Tibial nerve (tissue), 4 donors: ENCODE measurements at regions not wholly inside any gene's neighbourhood (a gene's known extent, or its start where the extent isn't known, plus 50 kb on each side); places are given as distances from the start of the nearest gene placed in this dataset.

ENCODE experiments used
- DNase-seq, 2 donors: peaks; one replicate each; pipeline ENCODE4 v3.0.0-alpha.2; 2019; ENCODE audit warnings: low spot score in 2 of 2
- H3K27ac ChIP-seq, 4 donors: fragments of 200-600 bp; sonication (generic) in 3 of 4; one replicate each; pipeline ENCODE4 v1.5.1; 2017 to 2019; ENCODE audit warnings: mild to moderate bottlenecking in 1 of 4
- H3K27me3 ChIP-seq, 2 donors: fragments of 200-600 bp; sonication (generic) in 1 of 2; one replicate each; pipeline versions ENCODE4 v1.5.1 to v1.6.0; 2017 to 2019
- H3K36me3 ChIP-seq, 3 donors: fragments of 200-600 bp; sonication (generic); one replicate each; pipeline ENCODE4 v1.5.1; 2018 to 2019
- H3K4me1 ChIP-seq, 4 donors: fragments of 200-600 bp; sonication (generic) in 3 of 4; one replicate each; pipeline ENCODE4 v1.5.1; 2017 to 2019
- H3K4me3 ChIP-seq, 4 donors: fragments of 200-600 bp; sonication (generic) in 3 of 4; one replicate each; pipeline ENCODE4 v1.5.1; 2017 to 2019; ENCODE audit warnings: mild to moderate bottlenecking in 1 of 4, moderate library complexity in 1 of 4
- H3K9me3 ChIP-seq, 4 donors: fragments of 200-600 bp; sonication (generic) in 3 of 4; one replicate each; pipeline ENCODE4 v1.5.1; 2017 to 2019
- CTCF ChIP-seq, 5 experiments: fragments of 200-600 bp in 3 of 5; fragments of 450-650 bp in 2 of 5; sonication (generic) in 3 of 5; IDR thresholded peaks; one replicate each; pipeline ENCODE4 v1.5.1; 2016 to 2019; ENCODE audit warnings: antibody characterized with exemption in 5 of 5, mild to moderate bottlenecking in 3 of 5, moderate library complexity in 2 of 5
- EP300 ChIP-seq, 2 donors: sonication (generic); formaldehyde crosslinking; IDR thresholded peaks; one replicate each; pipeline ENCODE4 v1.6.1; 2017; ENCODE audit warnings: antibody characterized with exemption in 2 of 2, mild to moderate bottlenecking in 1 of 2
- POLR2A ChIP-seq, 2 donors: fragments of 450-650 bp; IDR thresholded peaks; one replicate each; pipeline ENCODE4 v1.6.1; 2017; ENCODE audit warnings: antibody characterized with exemption in 2 of 2, mild to moderate bottlenecking in 2 of 2, moderate library complexity in 2 of 2
- WGBS, 2 donors: methylation state at CpG; one replicate each; pipeline ENCODE4 v1.1.5; 2018; 5-methylcytosine and 5-hydroxymethylcytosine counted together

- no peak overlapping the region for H3K27ac ChIP-seq
- 77 to 82% methylated on average over 9 of the region's 9 CpGs for WGBS, 2 donors
- H3K4me3 ChIP-seq: no peak overlapping the region
These were observed 184.3 kb downstream of the TBXT start for GRCh38 chr6:165983112-165984072.

GRCh38 chr6:165978476-165978875 lies 189.2 kb downstream of the TBXT start:
- 78 to 79% methylated on average over 3 of the region's 3 CpGs for WGBS, 2 donors

More at GRCh38 chr6:165983112-165984072, 184.3 kb downstream of the TBXT start:
- H3K4me1 ChIP-seq: peaks cover 0 to 22% (median 0%) of the 10 kb centered on the region in 4 donors
- TF ChIP-seq EP300 (IDR thresholded peaks at IDR 0.05) (no peak), CTCF (IDR thresholded peaks at IDR 0.05) (no peak), POLR2A (IDR thresholded peaks at IDR 0.05) (no peak)
- no peaks in the 10 kb centered on the region for H3K9me3 ChIP-seq
- no peaks in the 10 kb centered on the region for H3K36me3 ChIP-seq
- peaks cover 0 to 35% of the 10 kb centered on the region in 2 donors for H3K27me3 ChIP-seq
- DNase-seq: no peak

GRCh38 chr6:165976684-165977083 lies 191.0 kb downstream of the TBXT start:
- TF ChIP-seq POLR2A (IDR thresholded peaks at IDR 0.05): no peak
- TF ChIP-seq CTCF (IDR thresholded peaks at IDR 0.05): no peak
- TF ChIP-seq EP300 (IDR thresholded peaks at IDR 0.05): no peak
- WGBS, 2 donors: 89 to 90% methylated on average over 7 of the region's 7 CpGs
- Histone ChIP-seq H3K27ac (no peak overlapping the region), H3K9me3 (no peaks in the 10 kb centered on the region), H3K27me3 (no peaks in the 10 kb centered on the region), H3K4me3 (no peak overlapping the region), H3K4me1 (no peaks in the 10 kb centered on the region), H3K36me3 (no peaks in the 10 kb centered on the region)
- no peak for DNase-seq

More at GRCh38 chr6:165978476-165978875, 189.2 kb downstream of the TBXT start:
- Histone ChIP-seq H3K36me3 (no peaks in the 10 kb centered on the region), H3K4me1 (no peaks in the 10 kb centered on the region), H3K9me3 (no peaks in the 10 kb centered on the region), H3K27ac (no peak overlapping the region), H3K4me3 (no peak overlapping the region), H3K27me3 (no peaks in the 10 kb centered on the region)
- TF ChIP-seq CTCF (IDR thresholded peaks at IDR 0.05) (no peak), EP300 (IDR thresholded peaks at IDR 0.05) (no peak), POLR2A (IDR thresholded peaks at IDR 0.05) (no peak)
- DNase-seq: no peak

GRCh38 chr6:165974817-165975216 lies 192.8 kb downstream of the TBXT start:
- Histone ChIP-seq H3K27me3 (no peaks in the 10 kb centered on the region), H3K36me3 (no peaks in the 10 kb centered on the region), H3K27ac (no peak overlapping the region), H3K9me3 (no peaks in the 10 kb centered on the region), H3K4me1 (no peaks in the 10 kb centered on the region), H3K4me3 (no peak overlapping the region)
- no peak for DNase-seq
- WGBS, 2 donors: 78 to 86% methylated on average over 7 of the region's 7 CpGs
- TF ChIP-seq CTCF (IDR thresholded peaks at IDR 0.05) (no peak), POLR2A (IDR thresholded peaks at IDR 0.05) (no peak), EP300 (IDR thresholded peaks at IDR 0.05) (no peak)

GRCh38 chr6:165973473-165973872 lies 194.2 kb downstream of the TBXT start:
- no peak for TF ChIP-seq CTCF (IDR thresholded peaks at IDR 0.05)
- no peak for TF ChIP-seq POLR2A (IDR thresholded peaks at IDR 0.05)
- no peak for TF ChIP-seq EP300 (IDR thresholded peaks at IDR 0.05)
- Histone ChIP-seq H3K4me1 (no peaks in the 10 kb centered on the region), H3K36me3 (no peaks in the 10 kb centered on the region), H3K27ac (no peak overlapping the region), H3K9me3 (no peaks in the 10 kb centered on the region), H3K27me3 (no peaks in the 10 kb centered on the region), H3K4me3 (no peak overlapping the region)
- 46 to 47% methylated on average over 7 of the region's 7 CpGs for WGBS, 2 donors
- DNase-seq: no peak
